Right lobe of liver (tissue), 4 donors: ENCODE measurements at regions not wholly inside any gene's neighbourhood (a gene's known extent, or its start where the extent isn't known, plus 50 kb on each side); places are given as distances from the start of the nearest gene placed in this dataset.

Experiments used
- CTCF ChIP-seq, 4 donors: fragments of 200-600 bp in 3 of 4; fragments of 450-650 bp in 1 of 4; IDR thresholded peaks; one replicate each; pipeline versions ENCODE4 v1.5.1 to v1.8.0; 2016 to 2022; ENCODE audit warnings: antibody characterized with exemption in 4 of 4, mild to moderate bottlenecking in 2 of 4
- POLR2A ChIP-seq: fragments of 450-650 bp; IDR thresholded peaks from one replicate; pipeline ENCODE4 v1.6.1; 2017; ENCODE audit warnings: antibody characterized with exemption, mild to moderate bottlenecking
- donor health status: DM: no; HTN: no; CAD: no.
- donor health status: DM: no; HTN: no; CAD: no.
- donor health status: DM: no; HTN: yes; CAD: no.

GRCh38 chr5:141778206-141778605 lies 96.2 kb upstream of the ARAP3 start:
- no peak for TF ChIP-seq CTCF (IDR thresholded peaks at IDR 0.05)
- TF ChIP-seq POLR2A, result no peak
